Loucy (cell line): ENCODE measurements at regions not wholly inside any gene's neighbourhood (a gene's known extent, or its start where the extent isn't known, plus 50 kb on each side); places are given as distances from the start of the nearest gene placed in this dataset.

Source experiments
- H2AFZ ChIP-seq: fragments of 200-600 bp; sonication (generic); 2 replicates; pipeline ENCODE4 v1.6.0; 2016; ENCODE audit warnings: antibody characterized with exemption, mild to moderate bottlenecking, low read length, moderate library complexity
- H3F3A ChIP-seq: fragments of 200-600 bp; 2 replicates; pipeline ENCODE4 v1.6.0; 2016; ENCODE audit warnings: antibody characterized with exemption, low read depth, mild to moderate bottlenecking
- H3K27me3 ChIP-seq: fragments of 200-600 bp; sonication (generic); 2 replicates; pipeline ENCODE4 v1.6.1; 2014; ENCODE audit warnings: low read length, mild to moderate bottlenecking; ENCODE audit not compliant: insufficient read depth, poor library complexity, severe bottlenecking
- H3K36me3 ChIP-seq: fragments of 200-600 bp; sonication (generic); 2 replicates; pipeline ENCODE4 v1.6.1; 2016; ENCODE audit warnings: low read length; ENCODE audit not compliant: insufficient read depth
- H3K4me1 ChIP-seq: fragments of 200-600 bp; sonication (generic); 2 replicates; pipeline ENCODE4 v1.5.1; 2014; ENCODE audit warnings: low read length, mild to moderate bottlenecking; ENCODE audit not compliant: insufficient read depth, poor library complexity, severe bottlenecking
- H3K4me2 ChIP-seq: fragments of 200-600 bp; sonication (generic); 2 replicates; pipeline ENCODE4 v1.6.0; 2014; ENCODE audit warnings: antibody characterized with exemption, low read length, low read depth, mild to moderate bottlenecking; ENCODE audit not compliant: poor library complexity, severe bottlenecking
- H3K4me3 ChIP-seq: fragments of 200-600 bp; sonication (generic); 2 replicates; pipeline ENCODE4 v1.5.1; 2014; ENCODE audit warnings: low read length, mild to moderate bottlenecking, mixed read lengths; ENCODE audit not compliant: poor library complexity, severe bottlenecking
- H3K79me2 ChIP-seq: fragments of 200-600 bp; sonication (generic); 2 replicates; pipeline ENCODE4 v1.6.1; 2014; ENCODE audit warnings: low read length; ENCODE audit not compliant: insufficient read depth
- H3K9ac ChIP-seq: fragments of 200-600 bp; sonication (generic); 2 replicates; pipeline ENCODE4 v1.6.0; 2014; ENCODE audit warnings: mild to moderate bottlenecking, low read depth, low read length, moderate library complexity; ENCODE audit not compliant: poor library complexity, severe bottlenecking
- H3K9me2 ChIP-seq: fragments of 200-600 bp; sonication (generic); replicated peaks from 2 replicates; pipeline ENCODE4 v1.6.1; 2016; ENCODE audit warnings: low read depth, low read length, mixed read lengths
- H3K9me3 ChIP-seq: fragments of 200-600 bp; sonication (generic); 2 replicates; pipeline ENCODE4 v1.6.1; 2014; ENCODE audit warnings: mild to moderate bottlenecking, antibody characterized with exemption, low read length, low read depth; ENCODE audit not compliant: insufficient read depth
- H4K20me1 ChIP-seq: fragments of 200-600 bp; sonication (generic); 2 replicates; pipeline ENCODE4 v1.6.0; 2014; ENCODE audit warnings: antibody characterized with exemption, low read length, mild to moderate bottlenecking; ENCODE audit not compliant: insufficient read depth, poor library complexity, severe bottlenecking
- CTCF ChIP-seq: fragments of 200-600 bp; sonication (generic); conservative IDR thresholded peaks from 2 replicates; pipeline ENCODE4 v1.5.1; 2014; ENCODE audit warnings: mild to moderate bottlenecking, antibody characterized with exemption, low read length
- EZH2phosphoT487 ChIP-seq: fragments of 200-600 bp; IDR thresholded peaks from 2 replicates; pipeline ENCODE4 v1.6.1; 2018; ENCODE audit warnings: antibody characterized with exemption, mild to moderate bottlenecking, moderate library complexity, borderline replicate concordance

GRCh38 chr22:35189559-35189958, 67.7 kb upstream of the HMGXB4 start:
- Histone ChIP-seq H3K36me3 (no peaks in the 10 kb centered on the region), H3F3A (no peaks in the 10 kb centered on the region), H3K9me3 (peaks cover 8% of the 10 kb centered on the region; the same call in 1 of the 2 replicates), H3K4me3 (no peak overlapping the region), H3K4me1 (no peaks in the 10 kb centered on the region), H2AFZ (no peak overlapping the region), H3K79me2 (no peaks in the 10 kb centered on the region), H3K9me2 (no peaks in the 10 kb centered on the region), H3K4me2 (no peak overlapping the region), H3K9ac (no peak overlapping the region), H4K20me1 (no peaks in the 10 kb centered on the region), H3K27me3 (no peaks in the 10 kb centered on the region)
- TF ChIP-seq EZH2phosphoT487 (no peak), CTCF (no peak)

- no peak overlapping the region for H3K9ac ChIP-seq
- no peaks in the 10 kb centered on the region for H3K9me2 ChIP-seq
- no peak overlapping the region for H3K4me2 ChIP-seq
- peaks cover 8% of the 10 kb centered on the region; the same call in 1 of the 2 replicates for H3K9me3 ChIP-seq
- no peaks in the 10 kb centered on the region for H3K4me1 ChIP-seq
- no peaks in the 10 kb centered on the region for H4K20me1 ChIP-seq
- no peak for TF ChIP-seq CTCF
- no peaks in the 10 kb centered on the region for H3K36me3 ChIP-seq
- no peak overlapping the region for H3K4me3 ChIP-seq
- H3K79me2 ChIP-seq: no peaks in the 10 kb centered on the region
- no peaks in the 10 kb centered on the region for H3K27me3 ChIP-seq
- H2AFZ ChIP-seq: no peak overlapping the region
- no peaks in the 10 kb centered on the region for H3F3A ChIP-seq
Observed at GRCh38 chr22:35191412-35191811, 65.9 kb upstream of the HMGXB4 start.

GRCh38 chr22:35192129-35192918, 65.0 kb upstream of the HMGXB4 start:
- peaks cover 8% of the 10 kb centered on the region; the same call in 1 of the 2 replicates for H3K9me3 ChIP-seq
- H3K9ac ChIP-seq: no peak overlapping the region
- no peaks in the 10 kb centered on the region for H4K20me1 ChIP-seq
- no peak for TF ChIP-seq CTCF
- TF ChIP-seq EZH2phosphoT487: no peak
- H3K9me2 ChIP-seq: no peaks in the 10 kb centered on the region
- H3K79me2 ChIP-seq: no peaks in the 10 kb centered on the region
- H3K4me3 ChIP-seq: no peak overlapping the region
- H3K4me1 ChIP-seq: no peaks in the 10 kb centered on the region
- H3K4me2 ChIP-seq: no peak overlapping the region
- H3K27me3 ChIP-seq: no peaks in the 10 kb centered on the region
- no peaks in the 10 kb centered on the region for H3F3A ChIP-seq
- H3K36me3 ChIP-seq: no peaks in the 10 kb centered on the region
- no peak overlapping the region for H2AFZ ChIP-seq
